ENCODE measurements at regions not wholly inside any gene's neighbourhood (a gene's known extent, or its start where the extent isn't known, plus 50 kb on each side); places are given as distances from the start of the nearest gene placed in this dataset.
"Not testable (repeated sequence)": the region's sequence is repeated elsewhere in the genome, so short reads cannot be mapped to it uniquely, and the experiment has no call there.

DNA sequence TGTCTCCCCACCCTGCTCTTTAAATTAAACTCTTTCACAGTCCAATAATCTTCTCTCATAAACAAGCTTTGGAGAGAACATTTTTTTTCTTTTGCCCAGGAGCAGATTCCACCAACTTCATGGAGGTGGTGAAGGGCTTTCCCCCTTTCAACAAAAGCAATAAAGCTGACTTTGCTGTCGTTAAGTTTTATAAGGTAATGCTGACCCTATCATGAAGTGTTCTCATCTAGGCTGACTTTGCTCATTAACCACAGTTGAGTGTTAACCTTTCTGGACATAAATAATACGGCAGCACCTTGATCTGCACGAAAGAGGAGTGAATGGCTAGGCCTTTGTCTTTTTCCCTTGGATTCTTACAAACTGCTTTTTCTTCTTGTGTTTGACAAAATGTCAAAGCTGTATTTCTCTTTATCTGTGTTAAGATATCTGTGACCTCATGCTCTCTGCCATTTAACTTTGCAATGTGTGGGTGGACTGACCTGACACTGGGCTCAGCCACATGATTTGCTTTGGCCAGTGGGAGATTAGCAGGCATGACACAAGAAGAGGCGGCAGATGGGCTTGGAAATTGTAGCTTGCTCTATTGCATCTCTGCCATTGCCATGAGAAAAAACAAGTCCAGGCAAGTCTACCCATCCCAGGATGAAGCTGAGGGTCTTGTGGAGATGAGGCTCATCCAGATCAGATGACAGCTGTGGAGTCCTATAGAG lies 470.9 kb upstream of the CCDC196 start:
- intact Hi-C loops (cut with DNase I; ENCODE audit: low total_unique reads) = no loop called here
- Histone ChIP-seq H3K27me3 (no peaks in the 10 kb centered on the region), H3K36me3 (ENCODE audit: low read depth, missing control alignments) (no peaks in the 10 kb centered on the region), H3K4me3 (no peak overlapping the region), H3K27ac (no peak overlapping the region), H3K4me1 (no peaks in the 10 kb centered on the region), H3K9me3 (no peaks in the 10 kb centered on the region)
- TF ChIP-seq, protein P1, sequence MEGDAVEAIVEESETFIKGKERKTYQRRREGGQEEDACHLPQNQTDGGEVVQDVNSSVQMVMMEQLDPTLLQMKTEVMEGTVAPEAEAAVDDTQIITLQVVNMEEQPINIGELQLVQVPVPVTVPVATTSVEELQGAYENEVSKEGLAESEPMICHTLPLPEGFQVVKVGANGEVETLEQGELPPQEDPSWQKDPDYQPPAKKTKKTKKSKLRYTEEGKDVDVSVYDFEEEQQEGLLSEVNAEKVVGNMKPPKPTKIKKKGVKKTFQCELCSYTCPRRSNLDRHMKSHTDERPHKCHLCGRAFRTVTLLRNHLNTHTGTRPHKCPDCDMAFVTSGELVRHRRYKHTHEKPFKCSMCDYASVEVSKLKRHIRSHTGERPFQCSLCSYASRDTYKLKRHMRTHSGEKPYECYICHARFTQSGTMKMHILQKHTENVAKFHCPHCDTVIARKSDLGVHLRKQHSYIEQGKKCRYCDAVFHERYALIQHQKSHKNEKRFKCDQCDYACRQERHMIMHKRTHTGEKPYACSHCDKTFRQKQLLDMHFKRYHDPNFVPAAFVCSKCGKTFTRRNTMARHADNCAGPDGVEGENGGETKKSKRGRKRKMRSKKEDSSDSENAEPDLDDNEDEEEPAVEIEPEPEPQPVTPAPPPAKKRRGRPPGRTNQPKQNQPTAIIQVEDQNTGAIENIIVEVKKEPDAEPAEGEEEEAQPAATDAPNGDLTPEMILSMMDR (IDR thresholded peaks at IDR 0.05) = no peak
- no peak for TF ChIP-seq POLR2A (IDR thresholded peaks at IDR 0.05)
- WGBS, 2 donors = 63 to 77% methylated on average over 4 of the region's 4 CpGs
- DNase-seq = no peak

DNA sequence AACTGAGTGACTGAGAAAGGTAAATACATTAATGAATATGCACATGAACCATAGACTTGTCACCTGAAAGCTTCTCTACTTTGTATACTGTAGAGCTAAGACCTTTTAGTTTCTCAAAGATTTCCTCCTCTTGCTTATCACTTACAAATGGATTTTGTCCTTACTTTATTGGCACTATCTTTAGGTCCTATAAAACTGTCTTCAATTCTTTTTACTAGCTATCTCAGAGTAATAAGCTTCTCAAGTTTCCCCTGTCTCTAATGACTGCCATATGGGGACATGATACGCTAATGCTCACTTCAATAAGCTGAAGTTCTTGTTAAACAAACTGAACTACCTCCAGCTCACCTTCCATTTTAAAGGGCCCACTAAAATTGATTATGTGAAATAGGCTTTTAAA lies 468.2 kb upstream of the CCDC196 start:
- Histone ChIP-seq H3K27me3 (no peaks in the 10 kb centered on the region), H3K4me1 (no peaks in the 10 kb centered on the region), H3K9me3 (no peaks in the 10 kb centered on the region), H3K4me3 (no peak overlapping the region), H3K36me3 (ENCODE audit: low read depth, missing control alignments) (no peaks in the 10 kb centered on the region), H3K27ac (no peak overlapping the region)
- TF ChIP-seq, protein P1 (IDR thresholded peaks at IDR 0.05) = no peak
- TF ChIP-seq POLR2A (IDR thresholded peaks at IDR 0.05) = no peak
- intact Hi-C loops (cut with DNase I; ENCODE audit: low total_unique reads) = no loop called here
- DNase-seq = no peak
- WGBS, 2 donors = 92 to 100% methylated on average over 1 of the region's 1 CpG

DNA sequence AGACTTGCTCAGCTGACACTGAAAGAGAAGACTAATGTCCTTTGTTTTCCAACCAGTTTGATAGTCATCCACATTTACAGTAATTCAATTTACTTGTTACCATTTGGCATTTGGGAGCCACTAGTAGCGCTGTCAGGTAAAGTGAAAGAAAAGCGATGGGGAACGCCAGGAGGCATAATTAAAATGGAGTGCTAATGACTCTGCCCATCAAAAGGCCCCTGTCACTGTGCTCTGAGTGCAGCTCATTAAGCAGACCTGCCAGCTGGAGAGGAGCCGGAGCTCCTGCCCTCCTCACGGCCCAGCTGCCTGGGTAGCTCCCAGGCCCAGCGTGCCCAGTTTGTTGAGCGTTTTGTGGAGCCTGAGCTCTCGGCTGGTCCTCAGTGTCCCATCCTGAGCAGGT lies 463.6 kb upstream of the CCDC196 start:
- H3K27me3 ChIP-seq = no peaks in the 10 kb centered on the region
- no peak for TF ChIP-seq POLR2A (IDR thresholded peaks at IDR 0.05)
- TF ChIP-seq, protein P1 (IDR thresholded peaks at IDR 0.05) = no peak
- DNase-seq = no peak
- no peaks in the 10 kb centered on the region for H3K9me3 ChIP-seq
- 79 to 81% methylated on average over 6 to 8 of the region's 8 CpGs for WGBS, 2 donors
- H3K4me1 ChIP-seq = no peaks in the 10 kb centered on the region
- intact Hi-C loops (cut with DNase I; ENCODE audit: low total_unique reads) = no loop called here
- H3K4me3 ChIP-seq = no peak overlapping the region
- H3K27ac ChIP-seq = no peak overlapping the region
- no peaks in the 10 kb centered on the region for H3K36me3 ChIP-seq (ENCODE audit: low read depth, missing control alignments)

DNA sequence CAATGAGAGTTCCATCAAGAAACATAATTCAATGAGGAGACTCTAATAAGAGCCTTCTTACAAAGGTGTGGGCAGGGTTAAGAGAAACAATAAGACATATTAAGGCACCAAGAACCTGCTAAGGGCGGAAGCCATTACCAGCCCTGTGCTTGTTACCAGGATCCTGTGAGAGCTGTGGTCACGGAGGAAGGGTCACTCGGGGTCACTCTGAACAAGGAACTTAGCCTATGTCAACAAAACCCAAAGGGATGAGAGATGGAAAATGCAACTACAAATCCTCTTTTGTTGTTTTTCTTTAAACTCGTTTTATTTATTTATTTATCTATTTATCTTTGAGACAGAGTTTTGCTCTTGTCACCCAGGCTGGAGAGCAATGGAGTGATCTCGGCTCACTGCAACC lies 460.4 kb upstream of the CCDC196 start:
- Histone ChIP-seq H3K27ac (no peak overlapping the region), H3K9me3 (no peaks in the 10 kb centered on the region), H3K4me1 (no peaks in the 10 kb centered on the region), H3K4me3 (no peak overlapping the region), H3K27me3 (no peaks in the 10 kb centered on the region), H3K36me3 (ENCODE audit: low read depth, missing control alignments) (no peaks in the 10 kb centered on the region)
- 80 to 88% methylated on average over 5 of the region's 5 CpGs for WGBS, 2 donors
- TF ChIP-seq, protein P1 (IDR thresholded peaks at IDR 0.05) = no peak
- no peak for TF ChIP-seq POLR2A (IDR thresholded peaks at IDR 0.05)
- DNase-seq = no peak
- intact Hi-C loops (cut with DNase I; ENCODE audit: low total_unique reads) = no loop called here

DNA sequence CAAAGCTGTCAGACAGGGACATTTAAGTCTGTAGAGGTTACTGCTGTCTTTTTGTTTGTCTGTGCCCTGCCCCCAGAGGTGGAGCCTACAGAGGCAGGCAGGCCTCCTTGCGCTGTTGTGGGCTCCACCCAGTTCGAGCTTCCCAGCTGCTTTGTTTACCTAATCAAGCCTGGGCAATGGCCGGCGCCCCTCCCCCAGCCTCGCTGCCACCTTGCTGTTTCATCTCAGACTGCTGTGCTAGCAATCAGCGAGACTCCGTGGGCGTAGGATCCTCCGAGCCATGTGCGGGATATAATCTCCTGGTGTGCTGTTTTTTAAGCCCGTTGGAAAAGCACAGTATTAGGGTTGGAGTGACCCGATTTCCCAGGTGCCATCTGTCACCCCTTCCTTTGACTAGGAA lies 454.2 kb upstream of the CCDC196 start:
- DNase-seq; H3K4me1 ChIP-seq; H3K36me3 ChIP-seq (ENCODE audit: low read depth, missing control alignments); H3K9me3 ChIP-seq; intact Hi-C loops (cut with DNase I; ENCODE audit: low total_unique reads); H3K27me3 ChIP-seq; H3K27ac ChIP-seq; H3K4me3 ChIP-seq: not testable (repeated sequence)
- 90 to 94% methylated on average over 8 to 12 of the region's 12 CpGs for WGBS, 2 donors
